ENCODE measurements at regions not wholly inside any gene's neighbourhood (a gene's known extent, or its start where the extent isn't known, plus 50 kb on each side); places are given as distances from the start of the nearest gene placed in this dataset.
"Not testable (repeated sequence)": the region's sequence is repeated elsewhere in the genome, so short reads cannot be mapped to it uniquely, and the experiment has no call there.

- peaks cover 2% of the 10 kb centered on the region for H3K27me3 Mint-ChIP-seq
- no peaks in the 10 kb centered on the region for H3K36me3 Mint-ChIP-seq
- no peaks in the 10 kb centered on the region for H3K4me1 Mint-ChIP-seq
- H3K27ac Mint-ChIP-seq = no peak overlapping the region
- no peak overlapping the region for H3K4me3 Mint-ChIP-seq
- H3K9me3 Mint-ChIP-seq = no peaks in the 10 kb centered on the region
- DNase-seq (ENCODE audit: low spot score in 2 of 2) = no peak
- ATAC-seq (ENCODE audit: low read depth) = no peak
These were observed 93.5 kb upstream of the NDUFV2 start for GRCh38 chr18:9008709-9009635.

GRCh38 chr18:9009703-9010488, 92.6 kb upstream of the NDUFV2 start:
- no peaks in the 10 kb centered on the region for H3K36me3 Mint-ChIP-seq
- ATAC-seq (ENCODE audit: low read depth) (no peak), DNase-seq (ENCODE audit: low spot score in 2 of 2) (no peak)
- H3K27me3 Mint-ChIP-seq = peaks cover 2% of the 10 kb centered on the region
- no peak overlapping the region for H3K27ac Mint-ChIP-seq
- no peaks in the 10 kb centered on the region for H3K4me1 Mint-ChIP-seq
- H3K4me3 Mint-ChIP-seq = no peak overlapping the region
- no peaks in the 10 kb centered on the region for H3K9me3 Mint-ChIP-seq

GRCh38 chr18:9011431-9011830, 91.1 kb upstream of the NDUFV2 start:
- Mint-ChIP-seq H3K36me3 (no peaks in the 10 kb centered on the region), H3K27me3 (peaks cover 2% of the 10 kb centered on the region), H3K9me3 (no peaks in the 10 kb centered on the region), H3K27ac (no peak overlapping the region), H3K4me3 (no peak overlapping the region), H3K4me1 (no peaks in the 10 kb centered on the region)
- ATAC-seq (ENCODE audit: low read depth) = no peak
- no peak for DNase-seq (ENCODE audit: low spot score in 2 of 2)

- H3K27ac Mint-ChIP-seq = no peak overlapping the region
- peaks cover 2% of the 10 kb centered on the region for H3K27me3 Mint-ChIP-seq
- H3K4me1 Mint-ChIP-seq = no peaks in the 10 kb centered on the region
- H3K4me3 Mint-ChIP-seq = no peak overlapping the region
- peaks cover under 1% of the 10 kb centered on the region for H3K9me3 Mint-ChIP-seq
- no peaks in the 10 kb centered on the region for H3K36me3 Mint-ChIP-seq
- ATAC-seq (ENCODE audit: low read depth) (no peak), DNase-seq (ENCODE audit: low spot score in 2 of 2) (no peak)
These were observed 88.5 kb upstream of the NDUFV2 start for GRCh38 chr18:9013926-9014373.

- Mint-ChIP-seq H3K4me3 (no peak overlapping the region), H3K9me3 (peaks cover 3% of the 10 kb centered on the region), H3K27ac (no peak overlapping the region), H3K4me1 (no peaks in the 10 kb centered on the region), H3K36me3 (no peaks in the 10 kb centered on the region), H3K27me3 (no peaks in the 10 kb centered on the region)
- ATAC-seq (ENCODE audit: low read depth) (no peak), DNase-seq (ENCODE audit: low spot score in 2 of 2) (no peak)
These were observed 86.8 kb upstream of the NDUFV2 start for GRCh38 chr18:9015689-9016088.

- no peak for DNase-seq (ENCODE audit: low spot score in 2 of 2)
- ATAC-seq (ENCODE audit: low read depth) = peak; percentile 27
- Mint-ChIP-seq H3K4me1 (no peaks in the 10 kb centered on the region), H3K4me3 (peak overlapping the region; percentile 80), H3K36me3 (no peaks in the 10 kb centered on the region), H3K27ac (no peak overlapping the region), H3K27me3 (no peaks in the 10 kb centered on the region), H3K9me3 (peaks cover 3% of the 10 kb centered on the region)
These were observed 85.8 kb upstream of the NDUFV2 start for GRCh38 chr18:9016633-9017166.

- no peaks in the 10 kb centered on the region for H3K36me3 Mint-ChIP-seq
- no peak overlapping the region for H3K27ac Mint-ChIP-seq
These were observed 85.2 kb upstream of the NDUFV2 start for GRCh38 chr18:9017167-9017904.

GRCh38 chr18:9017905-9018227, 84.6 kb upstream of the NDUFV2 start:
- no peaks in the 10 kb centered on the region for H3K4me1 Mint-ChIP-seq
- peaks cover 3% of the 10 kb centered on the region for H3K9me3 Mint-ChIP-seq
- no peak overlapping the region for H3K27ac Mint-ChIP-seq
- no peak overlapping the region for H3K4me3 Mint-ChIP-seq
- no peaks in the 10 kb centered on the region for H3K27me3 Mint-ChIP-seq
- DNase-seq (ENCODE audit: low spot score in 2 of 2) (no peak), ATAC-seq (ENCODE audit: low read depth) (no peak)
- H3K36me3 Mint-ChIP-seq = no peaks in the 10 kb centered on the region

More at GRCh38 chr18:9017167-9017904, 85.2 kb upstream of the NDUFV2 start:
- DNase-seq (ENCODE audit: low spot score in 2 of 2) (peak; percentile 11 to 18), ATAC-seq (ENCODE audit: low read depth) (peak; percentile 82)
- no peaks in the 10 kb centered on the region for H3K4me1 Mint-ChIP-seq
- no peaks in the 10 kb centered on the region for H3K27me3 Mint-ChIP-seq
- peaks cover 3% of the 10 kb centered on the region for H3K9me3 Mint-ChIP-seq
- H3K4me3 Mint-ChIP-seq = peak overlapping the region; percentile 80

- H3K4me1 Mint-ChIP-seq = no peaks in the 10 kb centered on the region
- H3K36me3 Mint-ChIP-seq = no peaks in the 10 kb centered on the region
- no peak overlapping the region for H3K4me3 Mint-ChIP-seq
- DNase-seq (ENCODE audit: low spot score in 2 of 2) = no peak
- no peak for ATAC-seq (ENCODE audit: low read depth)
- H3K27ac Mint-ChIP-seq = no peak overlapping the region
- no peaks in the 10 kb centered on the region for H3K27me3 Mint-ChIP-seq
- H3K9me3 Mint-ChIP-seq = peaks cover 3% of the 10 kb centered on the region
These were observed 83.4 kb upstream of the NDUFV2 start for GRCh38 chr18:9019135-9019534.

GRCh38 chr18:9020221-9020620, 82.3 kb upstream of the NDUFV2 start:
- H3K36me3 Mint-ChIP-seq = no peaks in the 10 kb centered on the region
- H3K9me3 Mint-ChIP-seq = peaks cover 3% of the 10 kb centered on the region
- no peak overlapping the region for H3K4me3 Mint-ChIP-seq
- H3K27ac Mint-ChIP-seq = no peak overlapping the region
- DNase-seq (ENCODE audit: low spot score in 2 of 2) (no peak), ATAC-seq (ENCODE audit: low read depth) (no peak)
- H3K4me1 Mint-ChIP-seq = no peaks in the 10 kb centered on the region
- H3K27me3 Mint-ChIP-seq = peaks cover 2% of the 10 kb centered on the region

GRCh38 chr18:9021458-9021857, 81.0 kb upstream of the NDUFV2 start:
- no peak overlapping the region for H3K4me3 Mint-ChIP-seq
- DNase-seq (ENCODE audit: low spot score in 2 of 2) (no peak), ATAC-seq (ENCODE audit: low read depth) (no peak)
- no peaks in the 10 kb centered on the region for H3K36me3 Mint-ChIP-seq
- H3K9me3 Mint-ChIP-seq = peaks cover 3% of the 10 kb centered on the region
- H3K27ac Mint-ChIP-seq = no peak overlapping the region
- H3K4me1 Mint-ChIP-seq = no peaks in the 10 kb centered on the region
- peaks cover 2% of the 10 kb centered on the region for H3K27me3 Mint-ChIP-seq

GRCh38 chr18:9022397-9023155, 79.9 kb upstream of the NDUFV2 start:
- DNase-seq (ENCODE audit: low spot score in 2 of 2) (no peak), ATAC-seq (ENCODE audit: low read depth) (no peak)
- H3K4me3 Mint-ChIP-seq = no peak overlapping the region
- no peaks in the 10 kb centered on the region for H3K36me3 Mint-ChIP-seq
- no peak overlapping the region for H3K27ac Mint-ChIP-seq
- H3K9me3 Mint-ChIP-seq = peaks cover 3% of the 10 kb centered on the region
- peaks cover 2% of the 10 kb centered on the region for H3K27me3 Mint-ChIP-seq
- no peaks in the 10 kb centered on the region for H3K4me1 Mint-ChIP-seq

- not testable (repeated sequence) for H3K27ac Mint-ChIP-seq; H3K9me3 Mint-ChIP-seq; ATAC-seq (ENCODE audit: low read depth); H3K36me3 Mint-ChIP-seq; DNase-seq (ENCODE audit: low spot score in 2 of 2); H3K4me1 Mint-ChIP-seq; H3K27me3 Mint-ChIP-seq; H3K4me3 Mint-ChIP-seq
These were observed 78.4 kb upstream of the NDUFV2 start for GRCh38 chr18:9024031-9024646.
